CD14-positive monocyte (primary cell): ENCODE measurements at regions not wholly inside any gene's neighbourhood (a gene's known extent, or its start where the extent isn't known, plus 50 kb on each side); places are given as distances from the start of the nearest gene placed in this dataset.
"Not testable (repeated sequence)": the region's sequence is repeated elsewhere in the genome, so short reads cannot be mapped to it uniquely, and the experiment has no call there.

Experiments
- DNase-seq, 3 donors: peaks; one replicate each; pipeline ENCODE4 v3.0.0-alpha.2; 2011 to 2022
- H2AFZ ChIP-seq: 2 replicates; pipeline ENCODE4 v1.6.0; 2012; ENCODE audit warnings: mild to moderate bottlenecking, low read depth, low read length, inconsistent platforms; ENCODE audit not compliant: insufficient read depth, poor library complexity, severe bottlenecking
- H3K27ac ChIP-seq, 2 donors: 1 replicate in 1 of 2; 2 replicates in 1 of 2; pipeline ENCODE4 v1.5.1; 2012 to 2013; ENCODE audit warnings: low read length in 2 of 2, control low read depth in 1 of 2, inconsistent platforms in 1 of 2, low read depth in 1 of 2, mild to moderate bottlenecking in 1 of 2
- H3K27me3 ChIP-seq, 2 donors: one replicate each; pipeline versions ENCODE4 v1.6.0 to v1.6.1; 2011 to 2013; ENCODE audit warnings: low read length in 2 of 2; ENCODE audit not compliant: control insufficient read depth in 2 of 2, insufficient read depth in 2 of 2
- H3K36me3 ChIP-seq, 2 donors: replicated peaks in 1 of 2; 1 replicate in 1 of 2; 2 replicates in 1 of 2; pipeline versions ENCODE4 v1.5.1 to v1.6.1; 2012 to 2013; ENCODE audit warnings: low read length in 2 of 2, control low read depth in 1 of 2, inconsistent platforms in 1 of 2, mild to moderate bottlenecking in 1 of 2; ENCODE audit not compliant: insufficient read depth in 2 of 2, control insufficient read depth in 1 of 2
- H3K4me1 ChIP-seq, 2 donors: 1 replicate in 1 of 2; 2 replicates in 1 of 2; pipeline versions ENCODE4 v1.5.1 to v1.6.1; 2012 to 2013; ENCODE audit warnings: low read length in 2 of 2, control low read depth in 1 of 2, inconsistent platforms in 1 of 2, mild to moderate bottlenecking in 1 of 2, moderate library complexity in 1 of 2; ENCODE audit not compliant: insufficient read depth in 2 of 2, control insufficient read depth in 1 of 2
- H3K4me2 ChIP-seq: replicated peaks from 2 replicates; pipeline ENCODE3; 2012; ENCODE audit warnings: low read length, moderate library complexity, mild to moderate bottlenecking; ENCODE audit not compliant: poor library complexity, severe bottlenecking; ENCODE audit errors: extremely low read depth
- H3K4me3 ChIP-seq, 3 experiments: fragments of 200-600 bp in 1 of 3; sonication (generic) in 1 of 3; replicated peaks in 1 of 3; 1 replicate in 2 of 3; 2 replicates in 1 of 3; pipeline ENCODE4 v1.5.1; 2011 to 2013; ENCODE audit warnings: low read length in 3 of 3, mild to moderate bottlenecking in 3 of 3, control low read depth in 2 of 3, low read depth in 2 of 3, inconsistent platforms in 1 of 3, moderate library complexity in 1 of 3
- H3K79me2 ChIP-seq: 2 replicates; pipeline ENCODE4 v1.6.0; 2012; ENCODE audit warnings: mild to moderate bottlenecking, control low read depth, inconsistent platforms, low read length, moderate library complexity; ENCODE audit not compliant: insufficient read depth
- H3K9ac ChIP-seq: 2 replicates; pipeline ENCODE4 v1.6.0; 2017; ENCODE audit warnings: low read length, mild to moderate bottlenecking; ENCODE audit not compliant: insufficient read depth, poor library complexity, severe bottlenecking
- H3K9me3 ChIP-seq, 2 donors: replicated peaks in 1 of 2; 1 replicate in 1 of 2; 2 replicates in 1 of 2; pipeline versions ENCODE4 v1.5.1 to v1.6.1; 2012 to 2013; ENCODE audit warnings: low read length in 2 of 2, control low read depth in 1 of 2; ENCODE audit not compliant: control insufficient read depth in 1 of 2, insufficient read depth in 1 of 2
- H4K20me1 ChIP-seq: 2 replicates; pipeline ENCODE4 v1.6.0; 2012; ENCODE audit warnings: mild to moderate bottlenecking, low read length, control low read depth, moderate library complexity; ENCODE audit not compliant: insufficient read depth
- H3K27ac Mint-ChIP-seq, 7 donors: one replicate each; pipeline ENCODE4 v1.8.0; 2020; ENCODE audit warnings: mild to moderate bottlenecking in 7 of 7, mixed read lengths in 7 of 7, moderate library complexity in 6 of 7, inconsistent platforms in 2 of 7
- H3K27me3 Mint-ChIP-seq, 3 donors: one replicate each; pipeline ENCODE4 v1.8.0; 2021 to 2022; ENCODE audit warnings: low read depth in 3 of 3, mild to moderate bottlenecking in 3 of 3, mixed read lengths in 3 of 3, moderate library complexity in 3 of 3, inconsistent platforms in 1 of 3
- H3K36me3 Mint-ChIP-seq, 2 donors: one replicate each; pipeline ENCODE4 v1.8.0; 2020; ENCODE audit warnings: mixed read lengths in 2 of 2, inconsistent platforms in 1 of 2, mild to moderate bottlenecking in 1 of 2
- H3K4me1 Mint-ChIP-seq: one replicate; pipeline ENCODE4 v1.8.0; 2020; ENCODE audit warnings: mild to moderate bottlenecking, mixed read lengths
- H3K4me3 Mint-ChIP-seq, 2 donors: one replicate each; pipeline ENCODE4 v1.8.0; 2020; ENCODE audit warnings: mild to moderate bottlenecking in 2 of 2, mixed read lengths in 2 of 2, moderate library complexity in 1 of 2
- H3K9me3 Mint-ChIP-seq, 7 donors: one replicate each; pipeline ENCODE4 v1.8.0; 2020 to 2022; ENCODE audit warnings: mixed read lengths in 7 of 7, mild to moderate bottlenecking in 6 of 7, moderate library complexity in 6 of 7, inconsistent platforms in 2 of 7
- WGBS: methylation state at CpG from one replicate; pipeline ENCODE4 v1.1.5; 2013; ENCODE audit warnings: missing lambda C conversion rate; ENCODE audit not compliant: insufficient coverage; 5-methylcytosine and 5-hydroxymethylcytosine counted together
- intact Hi-C, 2 donors: fragments of 100-400 bp; cut with micrococcal nuclease; formaldehyde crosslinking; loops; one replicate each; pipeline versions ENCODE4 v1.15.0 to v1.15.1; 2023

GRCh38 chr21:5091274-5091673 is 5430.1 kb upstream of the TPTE start:
- H3K9me3 Mint-ChIP-seq, H3K4me3 ChIP-seq, H3K36me3 Mint-ChIP-seq, H3K4me1 Mint-ChIP-seq, DNase-seq, H3K27ac Mint-ChIP-seq, H3K9me3 ChIP-seq, H3K27me3 Mint-ChIP-seq, H3K36me3 ChIP-seq, H3K4me1 ChIP-seq, H2AFZ ChIP-seq, H4K20me1 ChIP-seq, H3K4me2 ChIP-seq, H3K27ac ChIP-seq, H3K4me3 Mint-ChIP-seq, H3K9ac ChIP-seq, H3K79me2 ChIP-seq, intact Hi-C loops, H3K27me3 ChIP-seq: not testable (repeated sequence)
- no CpG with 5 or more reads among the region's 11 CpGs for WGBS

- H2AFZ ChIP-seq, intact Hi-C loops, H3K4me3 ChIP-seq, H3K4me1 ChIP-seq, H3K36me3 ChIP-seq, H4K20me1 ChIP-seq, H3K27me3 Mint-ChIP-seq, H3K36me3 Mint-ChIP-seq, H3K9ac ChIP-seq, DNase-seq, H3K79me2 ChIP-seq, H3K9me3 Mint-ChIP-seq, H3K27ac Mint-ChIP-seq, H3K27me3 ChIP-seq, H3K9me3 ChIP-seq, H3K4me3 Mint-ChIP-seq, H3K4me2 ChIP-seq, H3K4me1 Mint-ChIP-seq, H3K27ac ChIP-seq: not testable (repeated sequence)
- WGBS = no CpG with 5 or more reads among the region's 15 CpGs
Measured at GRCh38 chr21:5095628-5096027, 5425.8 kb upstream of the TPTE start.

- H3K36me3 ChIP-seq, H3K27ac ChIP-seq, H3K36me3 Mint-ChIP-seq, H3K9me3 ChIP-seq, H3K27me3 Mint-ChIP-seq, H3K9ac ChIP-seq, H4K20me1 ChIP-seq, H3K4me3 Mint-ChIP-seq, H2AFZ ChIP-seq, DNase-seq, H3K4me3 ChIP-seq, H3K9me3 Mint-ChIP-seq, H3K4me2 ChIP-seq, H3K79me2 ChIP-seq, intact Hi-C loops, H3K4me1 Mint-ChIP-seq, H3K4me1 ChIP-seq, H3K27me3 ChIP-seq, H3K27ac Mint-ChIP-seq: not testable (repeated sequence)
- no CpG with 5 or more reads among the region's 25 CpGs for WGBS
Measured at GRCh38 chr21:5098010-5098743, 5423.2 kb upstream of the TPTE start.

GRCh38 chr21:5100604-5101174 is 5420.7 kb upstream of the TPTE start:
- H3K4me1 Mint-ChIP-seq = not testable (repeated sequence)

More at GRCh38 chr21:5100604-5101174, 5420.7 kb upstream of the TPTE start:
- H3K4me1 ChIP-seq, H3K27ac Mint-ChIP-seq, H4K20me1 ChIP-seq, H3K27ac ChIP-seq, H3K79me2 ChIP-seq, H3K36me3 ChIP-seq, H2AFZ ChIP-seq, H3K9me3 Mint-ChIP-seq, H3K9me3 ChIP-seq, H3K36me3 Mint-ChIP-seq, H3K9ac ChIP-seq, H3K27me3 Mint-ChIP-seq, DNase-seq, H3K27me3 ChIP-seq, H3K4me2 ChIP-seq, H3K4me3 ChIP-seq, H3K4me3 Mint-ChIP-seq, intact Hi-C loops: not testable (repeated sequence)
- no CpG with 5 or more reads among the region's 22 CpGs for WGBS
